ENCODE measurements at regions not wholly inside any gene's neighbourhood (a gene's known extent, or its start where the extent isn't known, plus 50 kb on each side); places are given as distances from the start of the nearest gene placed in this dataset.

DNA sequence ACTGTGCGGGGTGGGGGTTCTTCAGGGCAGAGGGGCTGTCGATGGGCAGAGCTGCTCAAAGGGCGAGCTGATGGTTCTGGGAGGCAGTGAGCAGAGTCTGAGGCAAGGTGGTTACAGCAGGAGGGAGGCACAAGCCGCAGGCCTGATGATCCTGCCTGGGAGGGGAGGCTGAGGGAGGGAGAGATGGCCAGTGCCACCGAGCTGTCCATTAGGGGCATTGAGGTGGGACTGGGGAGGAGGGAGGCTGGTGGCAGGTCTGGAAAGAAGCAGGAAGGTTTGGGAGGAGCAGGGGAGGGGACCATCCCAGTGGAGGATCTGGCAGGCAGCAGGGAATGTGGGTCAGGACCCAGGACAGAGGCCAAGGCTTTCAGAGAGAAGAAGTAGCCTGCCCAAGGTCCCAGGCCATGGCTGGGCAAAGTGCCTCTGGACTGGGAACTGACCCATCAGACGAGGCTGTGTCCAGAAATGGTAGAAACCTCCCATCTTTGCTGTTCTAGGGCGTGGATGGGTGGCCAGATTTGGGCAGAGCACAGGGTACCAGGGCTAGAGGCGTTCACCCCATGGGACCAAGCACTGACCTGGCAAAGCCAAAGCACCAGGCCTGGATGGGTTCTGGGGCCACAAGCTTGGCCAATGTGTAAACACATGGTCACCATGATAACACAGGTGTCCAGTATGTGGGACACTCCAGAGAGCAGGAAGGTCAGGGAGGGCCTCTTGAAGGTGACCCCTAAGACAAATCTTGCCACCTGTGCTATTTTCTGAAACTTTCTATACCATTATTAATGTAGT, 55.5 kb downstream of the INHBB start:
- no peak for FAIRE-seq

GRCh38 chr2:120402067-120402433, 56.1 kb downstream of the INHBB start:
- TF ChIP-seq, protein P1, sequence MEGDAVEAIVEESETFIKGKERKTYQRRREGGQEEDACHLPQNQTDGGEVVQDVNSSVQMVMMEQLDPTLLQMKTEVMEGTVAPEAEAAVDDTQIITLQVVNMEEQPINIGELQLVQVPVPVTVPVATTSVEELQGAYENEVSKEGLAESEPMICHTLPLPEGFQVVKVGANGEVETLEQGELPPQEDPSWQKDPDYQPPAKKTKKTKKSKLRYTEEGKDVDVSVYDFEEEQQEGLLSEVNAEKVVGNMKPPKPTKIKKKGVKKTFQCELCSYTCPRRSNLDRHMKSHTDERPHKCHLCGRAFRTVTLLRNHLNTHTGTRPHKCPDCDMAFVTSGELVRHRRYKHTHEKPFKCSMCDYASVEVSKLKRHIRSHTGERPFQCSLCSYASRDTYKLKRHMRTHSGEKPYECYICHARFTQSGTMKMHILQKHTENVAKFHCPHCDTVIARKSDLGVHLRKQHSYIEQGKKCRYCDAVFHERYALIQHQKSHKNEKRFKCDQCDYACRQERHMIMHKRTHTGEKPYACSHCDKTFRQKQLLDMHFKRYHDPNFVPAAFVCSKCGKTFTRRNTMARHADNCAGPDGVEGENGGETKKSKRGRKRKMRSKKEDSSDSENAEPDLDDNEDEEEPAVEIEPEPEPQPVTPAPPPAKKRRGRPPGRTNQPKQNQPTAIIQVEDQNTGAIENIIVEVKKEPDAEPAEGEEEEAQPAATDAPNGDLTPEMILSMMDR (IDR thresholded peaks at IDR 0.05; ENCODE audit: insufficient read depth, missing control alignments), result no peak
- DNase-seq (ENCODE audit: insufficient read length, low spot score) (no peak), FAIRE-seq (no peak)

More for the DNA sequence above, 55.5 kb downstream of the INHBB start:
- DNase-seq (ENCODE audit: insufficient read length, low spot score), result no peak
- TF ChIP-seq, protein P1 (IDR thresholded peaks at IDR 0.05; ENCODE audit: insufficient read depth, missing control alignments), result no peak

DNA sequence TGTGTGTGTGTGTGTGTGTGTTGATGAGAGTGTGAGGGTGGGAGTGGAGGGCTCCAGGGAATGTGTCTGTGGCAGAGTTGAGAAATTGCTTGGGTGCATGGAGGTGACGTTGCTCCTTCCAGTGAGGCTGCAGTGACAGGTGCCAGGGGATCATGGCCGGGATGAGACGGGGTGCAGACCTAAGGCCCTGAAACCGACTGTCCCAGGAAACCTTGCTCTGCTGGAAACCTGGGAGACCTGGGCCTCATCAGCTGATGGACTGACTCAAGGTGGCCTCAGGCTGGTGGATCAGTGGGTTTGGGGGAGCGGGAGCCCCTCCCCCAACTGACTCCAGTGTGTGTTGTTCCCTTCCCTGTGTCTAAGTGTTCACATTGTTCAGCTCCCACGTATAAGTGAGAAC, 56.6 kb downstream of the INHBB start:
- no peak for FAIRE-seq
- TF ChIP-seq, protein P1 (IDR thresholded peaks at IDR 0.05; ENCODE audit: insufficient read depth, missing control alignments), result no peak

DNA sequence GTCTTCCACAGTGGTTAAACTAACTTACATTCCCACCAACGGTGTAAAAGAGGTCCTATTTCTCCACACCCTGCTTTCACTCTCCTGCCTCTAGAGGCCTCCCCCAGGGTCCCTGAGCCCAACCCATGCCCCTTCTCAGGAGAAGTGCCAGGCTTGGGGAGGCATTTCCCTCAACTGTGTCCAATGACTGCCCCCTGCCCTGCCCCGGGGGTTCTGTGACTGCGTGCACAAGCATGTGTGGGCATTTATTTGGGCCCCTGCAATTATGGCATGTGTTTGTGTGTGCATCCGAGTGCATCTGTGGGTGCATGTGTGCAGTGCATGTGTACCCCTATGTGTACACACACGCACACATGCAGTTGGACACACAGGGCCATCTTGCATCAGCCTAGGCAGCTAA, 57.3 kb downstream of the INHBB start:
- TF ChIP-seq, protein P1 (IDR thresholded peaks at IDR 0.05; ENCODE audit: insufficient read depth, missing control alignments), result no peak
- DNase-seq (ENCODE audit: insufficient read length, low spot score) (no peak), FAIRE-seq (no peak)

More for the DNA sequence above, 56.6 kb downstream of the INHBB start:
- no peak for DNase-seq (ENCODE audit: insufficient read length, low spot score)

DNA sequence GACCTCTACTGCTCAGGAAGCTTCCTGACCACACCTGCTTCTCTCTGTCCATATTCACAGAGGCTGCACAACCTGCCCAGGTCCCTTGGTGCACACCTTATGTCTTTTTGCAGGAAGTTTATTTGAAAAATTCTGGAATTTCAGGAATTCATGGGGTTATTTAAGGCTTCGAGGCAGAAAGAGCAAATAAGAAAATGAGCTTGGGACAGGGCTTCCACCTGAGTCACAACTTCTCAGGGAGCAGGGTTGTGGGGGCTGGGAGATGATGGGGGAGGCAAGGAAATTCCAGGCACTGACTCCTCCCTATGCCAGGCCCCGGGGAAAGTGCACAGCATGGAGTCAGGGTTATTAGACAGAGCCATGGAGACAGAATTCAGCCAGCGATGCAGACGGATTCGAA, 57.7 kb downstream of the INHBB start:
- TF ChIP-seq, protein P1 (IDR thresholded peaks at IDR 0.05; ENCODE audit: insufficient read depth, missing control alignments), result no peak
- no peak for FAIRE-seq
- no peak for DNase-seq (ENCODE audit: insufficient read length, low spot score)

- TF ChIP-seq, protein P1 (IDR thresholded peaks at IDR 0.05; ENCODE audit: insufficient read depth, missing control alignments), result no peak
- no peak for DNase-seq (ENCODE audit: insufficient read length, low spot score)
- FAIRE-seq, result no peak
Observed at GRCh38 chr2:120404274-120404673, 58.3 kb downstream of the INHBB start.
